ENCODE measurements at regions not wholly inside any gene's neighbourhood (a gene's known extent, or its start where the extent isn't known, plus 50 kb on each side); places are given as distances from the start of the nearest gene placed in this dataset.

GRCh38 chr4:32572366-32572765 lies 1852.2 kb downstream of the PCDH7 start:
- DNase-seq (ENCODE audit: low spot score): no peak

GRCh38 chr4:32574803-32575202 lies 1854.6 kb downstream of the PCDH7 start:
- no peak for DNase-seq (ENCODE audit: low spot score)

- DNase-seq (ENCODE audit: low spot score): no peak
Observed at GRCh38 chr4:32589097-32589496, 1868.9 kb downstream of the PCDH7 start.

- DNase-seq (ENCODE audit: low spot score): no peak
Observed at GRCh38 chr4:32589853-32590252, 1869.7 kb downstream of the PCDH7 start.

GRCh38 chr4:32597354-32597753 lies 1877.2 kb downstream of the PCDH7 start:
- no peak for DNase-seq (ENCODE audit: low spot score)

GRCh38 chr4:32601848-32602247 lies 1881.7 kb downstream of the PCDH7 start:
- DNase-seq (ENCODE audit: low spot score): no peak

GRCh38 chr4:32607978-32608377 lies 1887.8 kb downstream of the PCDH7 start:
- DNase-seq (ENCODE audit: low spot score): no peak

GRCh38 chr4:32624943-32625603 lies 1904.9 kb downstream of the PCDH7 start:
- DNase-seq (ENCODE audit: low spot score): no peak

GRCh38 chr4:32625687-32626337 lies 1905.6 kb downstream of the PCDH7 start:
- no peak for DNase-seq (ENCODE audit: low spot score)

GRCh38 chr4:32631831-32632230 lies 1911.7 kb downstream of the PCDH7 start:
- DNase-seq (ENCODE audit: low spot score): no peak

- DNase-seq (ENCODE audit: low spot score): no peak
Observed at GRCh38 chr4:32633421-32633820, 1913.3 kb downstream of the PCDH7 start.

- no peak for DNase-seq (ENCODE audit: low spot score)
Observed at GRCh38 chr4:32645653-32646052, 1925.5 kb downstream of the PCDH7 start.

- no peak for DNase-seq (ENCODE audit: low spot score)
Observed at GRCh38 chr4:32658019-32658418, 1937.8 kb downstream of the PCDH7 start.

GRCh38 chr4:32661229-32661628 lies 1941.1 kb downstream of the PCDH7 start:
- no peak for DNase-seq (ENCODE audit: low spot score)

GRCh38 chr4:32662803-32663202 lies 1942.6 kb downstream of the PCDH7 start:
- DNase-seq (ENCODE audit: low spot score): no peak

- no peak for DNase-seq (ENCODE audit: low spot score)
Observed at GRCh38 chr4:32672359-32672758, 1952.2 kb downstream of the PCDH7 start.

- DNase-seq (ENCODE audit: low spot score): no peak
Observed at GRCh38 chr4:32680946-32681345, 1960.8 kb downstream of the PCDH7 start.

- DNase-seq (ENCODE audit: low spot score): no peak
Observed at GRCh38 chr4:32684160-32684559, 1964.0 kb downstream of the PCDH7 start.

GRCh38 chr4:32686123-32686522 lies 1966.0 kb downstream of the PCDH7 start:
- DNase-seq (ENCODE audit: low spot score): no peak

- DNase-seq (ENCODE audit: low spot score): no peak
Observed at GRCh38 chr4:32689518-32689917, 1969.3 kb downstream of the PCDH7 start.

GRCh38 chr4:32697281-32697814 lies 1977.2 kb downstream of the PCDH7 start:
- no peak for DNase-seq (ENCODE audit: low spot score)

GRCh38 chr4:32700838-32701237 lies 1980.7 kb downstream of the PCDH7 start:
- peak; percentile 17 for DNase-seq (ENCODE audit: low spot score)

- no peak for DNase-seq (ENCODE audit: low spot score)
Observed at GRCh38 chr4:32706893-32707292, 1986.7 kb downstream of the PCDH7 start.

Data from mucosa of gallbladder (tissue), 1 donor.